ENCODE measurements at regions not wholly inside any gene's neighbourhood (a gene's known extent, or its start where the extent isn't known, plus 50 kb on each side); places are given as distances from the start of the nearest gene placed in this dataset.

DNA sequence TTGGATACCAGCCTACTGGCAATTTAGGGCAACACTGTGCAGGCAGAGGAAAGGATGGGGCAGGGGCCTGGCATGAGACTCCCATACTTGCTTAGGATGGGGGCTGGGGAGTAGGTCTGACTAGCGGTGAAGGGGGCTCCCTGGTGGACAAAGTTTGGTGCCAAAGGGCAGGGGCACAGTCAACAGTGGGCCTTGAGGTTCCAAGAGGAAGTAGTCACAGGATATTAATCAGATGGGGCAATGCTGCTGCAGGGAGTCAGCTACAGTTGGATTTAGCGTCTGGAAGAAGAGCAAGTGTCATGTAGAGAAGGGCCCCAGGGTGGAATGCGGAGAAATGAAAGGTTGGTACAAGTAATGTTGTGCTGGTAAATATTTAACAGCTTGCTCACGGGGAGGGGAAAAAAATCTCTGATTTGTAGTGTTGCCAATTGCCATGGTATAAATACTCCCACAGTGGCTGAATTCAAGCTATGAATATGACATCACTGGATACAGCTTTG, 139.4 kb downstream of the PJA1 start:
- no peaks in the 10 kb centered on the region for H3K27me3 Mint-ChIP-seq
- no peak for ATAC-seq (ENCODE audit: poor library complexity)
- TF ChIP-seq, protein P1, sequence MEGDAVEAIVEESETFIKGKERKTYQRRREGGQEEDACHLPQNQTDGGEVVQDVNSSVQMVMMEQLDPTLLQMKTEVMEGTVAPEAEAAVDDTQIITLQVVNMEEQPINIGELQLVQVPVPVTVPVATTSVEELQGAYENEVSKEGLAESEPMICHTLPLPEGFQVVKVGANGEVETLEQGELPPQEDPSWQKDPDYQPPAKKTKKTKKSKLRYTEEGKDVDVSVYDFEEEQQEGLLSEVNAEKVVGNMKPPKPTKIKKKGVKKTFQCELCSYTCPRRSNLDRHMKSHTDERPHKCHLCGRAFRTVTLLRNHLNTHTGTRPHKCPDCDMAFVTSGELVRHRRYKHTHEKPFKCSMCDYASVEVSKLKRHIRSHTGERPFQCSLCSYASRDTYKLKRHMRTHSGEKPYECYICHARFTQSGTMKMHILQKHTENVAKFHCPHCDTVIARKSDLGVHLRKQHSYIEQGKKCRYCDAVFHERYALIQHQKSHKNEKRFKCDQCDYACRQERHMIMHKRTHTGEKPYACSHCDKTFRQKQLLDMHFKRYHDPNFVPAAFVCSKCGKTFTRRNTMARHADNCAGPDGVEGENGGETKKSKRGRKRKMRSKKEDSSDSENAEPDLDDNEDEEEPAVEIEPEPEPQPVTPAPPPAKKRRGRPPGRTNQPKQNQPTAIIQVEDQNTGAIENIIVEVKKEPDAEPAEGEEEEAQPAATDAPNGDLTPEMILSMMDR (IDR thresholded peaks at IDR 0.05) = no peak
- H3K4me3 ChIP-seq (ENCODE audit: low read length) = no peak overlapping the region
- H3K4me1 Mint-ChIP-seq (ENCODE audit: low read depth) = no peaks in the 10 kb centered on the region
- no peak for DNase-seq
- CTCF ChIA-PET = interaction anchor here (0.5 kb wide), 1 partner anchor 130 kb away, joined by 3 read pairs; no protein-coding TSS in a partner anchor
- intact Hi-C loops (cut with DNase I, micrococcal nuclease) = no loop called here
- POLR2A ChIA-PET = no interaction called here
- H3K9me3 Mint-ChIP-seq = no peaks in the 10 kb centered on the region
- H3K27me3 ChIP-seq (ENCODE audit: control insufficient read depth in 1 of 2, insufficient read depth in 2 of 2, low read length in 2 of 2) = no peaks in the 10 kb centered on the region
- H3K4me3 Mint-ChIP-seq = no peak overlapping the region
- no peaks in the 10 kb centered on the region for H3K36me3 ChIP-seq (ENCODE audit: insufficient read depth, low read length)
- H3K4me1 ChIP-seq (ENCODE audit: insufficient read depth, low read length) = no peaks in the 10 kb centered on the region
- no peaks in the 10 kb centered on the region for H3K9me3 ChIP-seq (ENCODE audit: control insufficient read depth in 1 of 2, insufficient read depth in 1 of 2, low read length in 2 of 2)
- no peaks in the 10 kb centered on the region for H3K36me3 Mint-ChIP-seq (ENCODE audit: low read depth)
- no peak overlapping the region for H3K27ac Mint-ChIP-seq
- no peak overlapping the region for H3K27ac ChIP-seq (ENCODE audit: low read depth in 1 of 2, low read length in 2 of 2)

DNA sequence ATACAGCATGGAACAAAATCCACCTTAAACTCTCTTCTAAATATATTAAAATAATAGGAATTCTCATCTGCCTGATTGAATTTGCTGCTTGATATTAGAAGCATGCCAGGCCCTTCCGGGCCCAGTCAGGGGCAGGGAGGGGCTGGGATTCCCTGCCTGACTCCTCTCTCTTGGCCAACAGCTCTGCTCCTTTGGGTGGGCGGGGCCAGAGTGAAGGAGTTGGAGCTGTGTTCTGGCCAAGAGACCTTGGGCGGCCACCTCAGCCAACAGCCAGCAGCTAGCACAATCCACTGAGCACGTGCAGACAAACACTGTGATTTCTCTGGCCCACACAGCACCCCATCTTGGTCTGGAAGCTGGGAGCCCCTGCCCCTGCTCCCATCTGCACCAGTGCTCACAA, 140.3 kb downstream of the PJA1 start:
- no peaks in the 10 kb centered on the region for H3K9me3 Mint-ChIP-seq
- no peaks in the 10 kb centered on the region for H3K4me1 ChIP-seq (ENCODE audit: insufficient read depth, low read length)
- H3K27me3 ChIP-seq (ENCODE audit: control insufficient read depth in 1 of 2, insufficient read depth in 2 of 2, low read length in 2 of 2) = no peaks in the 10 kb centered on the region
- H3K4me3 Mint-ChIP-seq = no peak overlapping the region
- CTCF ChIA-PET = no interaction called here
- H3K9me3 ChIP-seq (ENCODE audit: control insufficient read depth in 1 of 2, insufficient read depth in 1 of 2, low read length in 2 of 2) = no peaks in the 10 kb centered on the region
- H3K36me3 ChIP-seq (ENCODE audit: insufficient read depth, low read length) = no peaks in the 10 kb centered on the region
- no peak for DNase-seq
- no peak overlapping the region for H3K27ac ChIP-seq (ENCODE audit: low read depth in 1 of 2, low read length in 2 of 2)
- no peaks in the 10 kb centered on the region for H3K36me3 Mint-ChIP-seq (ENCODE audit: low read depth)
- intact Hi-C loops (cut with DNase I, micrococcal nuclease) = no loop called here
- H3K4me1 Mint-ChIP-seq (ENCODE audit: low read depth) = no peaks in the 10 kb centered on the region
- TF ChIP-seq, protein P1 (IDR thresholded peaks at IDR 0.05) = no peak
- no peaks in the 10 kb centered on the region for H3K27me3 Mint-ChIP-seq
- POLR2A ChIA-PET = no interaction called here
- H3K4me3 ChIP-seq (ENCODE audit: low read length) = no peak overlapping the region
- no peak for ATAC-seq (ENCODE audit: poor library complexity)
- H3K27ac Mint-ChIP-seq = no peak overlapping the region

DNA sequence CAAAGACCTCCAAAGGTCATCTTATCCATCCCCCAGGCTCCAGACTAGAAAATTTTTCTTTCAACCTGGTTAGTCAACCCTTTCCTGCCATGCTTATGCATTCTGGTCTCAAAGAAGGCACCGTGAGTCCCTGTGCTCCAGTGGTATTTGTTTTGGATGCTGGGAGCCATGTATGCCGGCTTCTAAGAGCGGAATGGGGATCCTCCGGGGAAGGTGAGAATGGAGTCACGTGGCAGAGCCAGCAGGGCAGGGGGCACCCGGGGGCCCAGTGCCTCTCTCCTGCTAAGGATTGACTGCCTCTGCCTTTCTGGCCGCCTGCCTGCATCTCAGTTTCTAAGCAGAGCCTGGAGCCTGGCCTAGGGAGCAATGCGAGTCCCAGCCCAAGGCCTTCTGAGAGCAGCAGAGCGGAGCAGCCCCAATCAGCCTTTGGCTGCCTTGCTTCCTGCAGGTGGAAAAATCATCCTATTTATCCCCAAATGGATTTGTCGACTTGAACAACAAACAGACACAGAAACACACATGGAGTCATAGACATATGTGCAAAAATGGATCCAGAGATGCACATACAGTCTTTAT, 141.0 kb downstream of the PJA1 start:
- Mint-ChIP-seq H3K27me3 (no peaks in the 10 kb centered on the region), H3K36me3 (ENCODE audit: low read depth) (no peaks in the 10 kb centered on the region), H3K4me1 (ENCODE audit: low read depth) (no peaks in the 10 kb centered on the region), H3K27ac (no peak overlapping the region), H3K9me3 (no peaks in the 10 kb centered on the region), H3K4me3 (no peak overlapping the region)
- no peaks in the 10 kb centered on the region for H3K9me3 ChIP-seq (ENCODE audit: control insufficient read depth in 1 of 2, insufficient read depth in 1 of 2, low read length in 2 of 2)
- ATAC-seq (ENCODE audit: poor library complexity) (no peak), DNase-seq (no peak)
- no peak overlapping the region for H3K27ac ChIP-seq (ENCODE audit: low read depth in 1 of 2, low read length in 2 of 2)
- ChIA-PET CTCF (no interaction called here), POLR2A (no interaction called here)
- no peaks in the 10 kb centered on the region for H3K36me3 ChIP-seq (ENCODE audit: insufficient read depth, low read length)
- H3K4me1 ChIP-seq (ENCODE audit: insufficient read depth, low read length) = no peaks in the 10 kb centered on the region
- H3K4me3 ChIP-seq (ENCODE audit: low read length) = no peak overlapping the region
- no peaks in the 10 kb centered on the region for H3K27me3 ChIP-seq (ENCODE audit: control insufficient read depth in 1 of 2, insufficient read depth in 2 of 2, low read length in 2 of 2)
- intact Hi-C loops (cut with DNase I, micrococcal nuclease) = no loop called here
- TF ChIP-seq, protein P1 (IDR thresholded peaks at IDR 0.05) = no peak
